ENCODE measurements at regions not wholly inside any gene's neighbourhood (a gene's known extent, or its start where the extent isn't known, plus 50 kb on each side); places are given as distances from the start of the nearest gene placed in this dataset.

DNA sequence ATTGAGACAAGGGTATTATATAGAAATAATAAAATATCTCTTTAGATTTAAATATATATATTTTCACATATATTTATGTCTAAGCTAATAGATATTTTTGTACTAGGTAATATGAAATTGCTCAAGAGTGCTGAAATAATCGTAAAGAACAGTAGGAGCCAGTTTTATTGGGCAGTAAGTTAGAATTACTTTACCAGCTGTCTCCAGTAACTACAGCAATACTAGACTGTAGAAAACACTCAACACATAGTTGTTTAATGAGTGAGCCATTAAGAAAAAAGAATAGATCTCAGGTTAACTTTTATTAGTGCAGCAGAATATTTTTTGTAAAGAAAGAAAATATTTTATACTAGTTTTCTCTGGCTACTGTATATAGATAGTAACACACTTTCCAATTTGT is 715.2 kb downstream of the TRIML1 start:
- Histone ChIP-seq H3K27ac (no peak overlapping the region), H3K36me3 (no peaks in the 10 kb centered on the region), H3K27me3 (no peaks in the 10 kb centered on the region), H3K9me3 (no peaks in the 10 kb centered on the region), H3K4me1 (no peaks in the 10 kb centered on the region), H3K4me3 (no peak overlapping the region)
- DNase-seq: no peak
- no peak for TF ChIP-seq POLR2A (IDR thresholded peaks at IDR 0.05)
- TF ChIP-seq, protein P1, sequence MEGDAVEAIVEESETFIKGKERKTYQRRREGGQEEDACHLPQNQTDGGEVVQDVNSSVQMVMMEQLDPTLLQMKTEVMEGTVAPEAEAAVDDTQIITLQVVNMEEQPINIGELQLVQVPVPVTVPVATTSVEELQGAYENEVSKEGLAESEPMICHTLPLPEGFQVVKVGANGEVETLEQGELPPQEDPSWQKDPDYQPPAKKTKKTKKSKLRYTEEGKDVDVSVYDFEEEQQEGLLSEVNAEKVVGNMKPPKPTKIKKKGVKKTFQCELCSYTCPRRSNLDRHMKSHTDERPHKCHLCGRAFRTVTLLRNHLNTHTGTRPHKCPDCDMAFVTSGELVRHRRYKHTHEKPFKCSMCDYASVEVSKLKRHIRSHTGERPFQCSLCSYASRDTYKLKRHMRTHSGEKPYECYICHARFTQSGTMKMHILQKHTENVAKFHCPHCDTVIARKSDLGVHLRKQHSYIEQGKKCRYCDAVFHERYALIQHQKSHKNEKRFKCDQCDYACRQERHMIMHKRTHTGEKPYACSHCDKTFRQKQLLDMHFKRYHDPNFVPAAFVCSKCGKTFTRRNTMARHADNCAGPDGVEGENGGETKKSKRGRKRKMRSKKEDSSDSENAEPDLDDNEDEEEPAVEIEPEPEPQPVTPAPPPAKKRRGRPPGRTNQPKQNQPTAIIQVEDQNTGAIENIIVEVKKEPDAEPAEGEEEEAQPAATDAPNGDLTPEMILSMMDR (IDR thresholded peaks at IDR 0.05): no peak
- intact Hi-C loops (cut with DNase I; ENCODE audit: low total_unique reads): no loop called here

DNA sequence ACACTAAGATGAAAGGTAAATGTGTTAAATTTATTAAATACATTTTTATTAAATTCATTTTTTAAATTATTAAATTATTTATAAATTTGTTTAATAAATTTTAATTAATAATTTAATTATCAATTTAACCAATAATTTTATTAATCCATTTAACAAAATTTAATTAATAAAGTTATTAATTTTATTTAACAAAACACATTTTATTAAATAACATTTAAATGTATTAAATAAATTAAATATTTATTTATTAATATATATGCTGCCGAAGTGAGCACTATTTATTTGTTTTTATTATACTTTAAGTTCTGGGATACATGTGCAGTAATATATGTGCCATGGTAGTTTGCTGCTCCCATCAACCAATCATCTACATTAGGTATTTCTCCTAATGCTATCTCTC is 719.5 kb downstream of the TRIML1 start:
- intact Hi-C loops (cut with DNase I; ENCODE audit: low total_unique reads): no loop called here
- Histone ChIP-seq H3K9me3 (no peaks in the 10 kb centered on the region), H3K27ac (no peak overlapping the region), H3K4me1 (no peaks in the 10 kb centered on the region), H3K36me3 (no peaks in the 10 kb centered on the region), H3K4me3 (no peak overlapping the region), H3K27me3 (no peaks in the 10 kb centered on the region)
- TF ChIP-seq POLR2A (IDR thresholded peaks at IDR 0.05): no peak
- TF ChIP-seq, protein P1 (IDR thresholded peaks at IDR 0.05): no peak
- DNase-seq: no peak

DNA sequence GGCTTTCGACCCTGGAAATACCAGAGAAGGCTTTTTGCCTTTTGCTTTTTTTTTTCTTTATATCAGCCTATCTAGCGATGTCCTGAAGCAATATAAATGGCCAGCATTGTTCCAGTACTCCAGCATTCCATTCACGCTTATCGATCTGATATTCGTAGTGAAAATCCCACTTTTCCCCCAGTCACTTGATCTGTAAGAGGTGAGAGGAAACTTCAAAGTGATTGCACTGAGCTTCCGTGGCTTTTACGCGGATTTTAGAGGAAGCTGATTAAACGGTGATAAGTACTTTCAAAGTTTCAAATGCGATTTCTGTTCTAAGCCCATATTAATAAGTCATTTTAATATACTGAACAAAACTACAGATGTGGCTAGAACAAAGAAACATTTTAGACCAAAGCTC is 725.5 kb downstream of the TRIML1 start:
- TF ChIP-seq, protein P1 (IDR thresholded peaks at IDR 0.05): no peak
- TF ChIP-seq POLR2A (IDR thresholded peaks at IDR 0.05): no peak
- intact Hi-C loops (cut with DNase I; ENCODE audit: low total_unique reads): no loop called here
- H3K4me1 ChIP-seq: no peaks in the 10 kb centered on the region
- no peak overlapping the region for H3K4me3 ChIP-seq
- no peak for DNase-seq
- no peaks in the 10 kb centered on the region for H3K27me3 ChIP-seq
- no peaks in the 10 kb centered on the region for H3K36me3 ChIP-seq
- no peaks in the 10 kb centered on the region for H3K9me3 ChIP-seq
- H3K27ac ChIP-seq: no peak overlapping the region

DNA sequence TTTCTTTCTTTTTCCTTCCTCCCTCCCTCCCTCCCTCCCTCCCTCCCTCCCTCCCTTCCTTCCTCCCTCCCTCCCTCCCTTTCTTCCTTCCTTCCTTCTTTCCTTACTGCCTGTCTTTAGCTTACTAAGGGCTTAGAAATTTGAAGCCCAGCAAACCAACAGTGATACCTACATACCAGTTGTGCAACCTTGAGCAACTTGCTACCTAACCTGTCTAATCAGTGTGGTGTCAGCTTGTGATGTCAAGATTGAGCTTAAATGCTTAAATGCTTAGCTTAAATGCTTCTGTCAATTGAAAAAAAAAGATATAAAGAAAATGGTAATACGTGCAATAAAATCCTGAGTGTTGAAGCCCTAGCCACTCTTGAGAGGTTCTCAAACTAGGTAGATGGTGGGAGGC is 728.6 kb downstream of the TRIML1 start:
- Histone ChIP-seq H3K27me3 (no peaks in the 10 kb centered on the region), H3K9me3 (no peaks in the 10 kb centered on the region), H3K36me3 (no peaks in the 10 kb centered on the region), H3K27ac (no peak overlapping the region), H3K4me1 (no peaks in the 10 kb centered on the region), H3K4me3 (no peak overlapping the region)
- intact Hi-C loops (cut with DNase I; ENCODE audit: low total_unique reads): no loop called here
- no peak for DNase-seq
- TF ChIP-seq, protein P1 (IDR thresholded peaks at IDR 0.05): no peak
- no peak for TF ChIP-seq POLR2A (IDR thresholded peaks at IDR 0.05)

DNA sequence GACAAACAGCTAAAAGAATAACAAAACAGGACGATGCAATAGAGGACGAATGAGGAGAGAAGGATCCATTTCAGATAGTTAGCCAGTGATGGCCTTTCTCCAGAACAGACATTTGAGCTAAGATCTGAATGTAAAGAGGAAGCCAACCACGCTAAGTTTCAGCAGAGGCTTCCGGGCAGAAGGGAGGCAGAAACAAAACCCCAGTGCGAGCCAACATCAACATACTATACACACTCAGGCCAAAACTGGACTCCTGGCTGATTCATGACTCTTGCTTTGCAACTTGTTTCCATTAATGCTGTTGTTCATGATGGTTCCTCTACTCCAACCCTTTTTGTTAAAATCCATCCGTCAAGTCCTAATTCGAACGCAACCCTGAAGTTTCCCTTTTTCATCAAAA is 730.3 kb downstream of the TRIML1 start:
- no peak overlapping the region for H3K27ac ChIP-seq
- TF ChIP-seq, protein P1 (IDR thresholded peaks at IDR 0.05): no peak
- no peak for TF ChIP-seq POLR2A (IDR thresholded peaks at IDR 0.05)
- DNase-seq: no peak
- no peaks in the 10 kb centered on the region for H3K27me3 ChIP-seq
- no peaks in the 10 kb centered on the region for H3K36me3 ChIP-seq
- intact Hi-C loops (cut with DNase I; ENCODE audit: low total_unique reads): no loop called here
- no peaks in the 10 kb centered on the region for H3K4me1 ChIP-seq
- no peaks in the 10 kb centered on the region for H3K9me3 ChIP-seq
- H3K4me3 ChIP-seq: no peak overlapping the region
